Mesothelial cell of epicardium (in vitro differentiated cells): ENCODE measurements at regions not wholly inside any gene's neighbourhood (a gene's known extent, or its start where the extent isn't known, plus 50 kb on each side); places are given as distances from the start of the nearest gene placed in this dataset.
"Not testable (repeated sequence)": the region's sequence is repeated elsewhere in the genome, so short reads cannot be mapped to it uniquely, and the experiment has no call there.

Experiments used
- DNase-seq, 2 experiments: peaks; one replicate each; pipeline ENCODE4 v3.0.0; 2021; ENCODE audit warnings: low spot score in 2 of 2; ENCODE audit not compliant: unreplicated experiment in 2 of 2
- H3K27ac Mint-ChIP-seq: 2 replicates; pipeline ENCODE4 v1.8.0; 2021; ENCODE audit warnings: mixed read lengths
- H3K27me3 Mint-ChIP-seq: 2 replicates; pipeline ENCODE4 v1.8.0; 2021; ENCODE audit warnings: low read depth, mixed read lengths
- H3K36me3 Mint-ChIP-seq: 2 replicates; pipeline ENCODE4 v1.8.0; 2021; ENCODE audit warnings: mixed read lengths
- H3K4me1 Mint-ChIP-seq: 2 replicates; pipeline ENCODE4 v1.8.0; 2021; ENCODE audit warnings: mixed read lengths
- H3K4me3 Mint-ChIP-seq: 2 replicates; pipeline ENCODE4 v1.8.0; 2021; ENCODE audit warnings: mild to moderate bottlenecking, moderate library complexity, mixed read lengths
- H3K9me3 Mint-ChIP-seq: 2 replicates; pipeline ENCODE4 v1.8.0; 2021; ENCODE audit warnings: mixed read lengths
- TF ChIP-seq, protein P1 (sequence below): fragments of 200-600 bp; sonication (generic); IDR thresholded peaks from one replicate; pipeline ENCODE4 v1.5.0; 2021; ENCODE audit warnings: antibody characterized with exemption; ENCODE audit not compliant: unreplicated experiment

DNA sequence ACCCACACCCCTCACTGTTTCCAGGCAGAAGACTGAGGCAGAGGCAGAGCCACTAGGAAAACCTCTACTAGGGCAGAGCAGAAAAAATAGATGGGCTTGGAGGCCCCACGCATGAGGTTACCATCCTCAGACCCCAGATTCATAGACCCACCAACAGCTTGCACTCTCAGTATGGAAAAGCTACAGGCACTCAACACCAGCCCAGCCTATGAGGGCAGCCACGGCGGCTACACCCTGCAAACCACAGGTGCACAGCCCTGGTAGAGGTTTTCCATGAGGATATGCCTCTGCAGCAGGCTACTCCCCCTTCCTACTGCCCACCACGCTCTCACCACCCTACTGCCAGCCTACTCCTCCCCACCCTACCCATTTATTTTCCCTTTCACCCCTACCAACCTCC lies 235.1 kb downstream of the CWH43 start:
- Mint-ChIP-seq H3K27me3 (no peaks in the 10 kb centered on the region), H3K4me1 (no peaks in the 10 kb centered on the region), H3K9me3 (peaks cover 71% of the 10 kb centered on the region), H3K36me3 (peaks cover 10% of the 10 kb centered on the region), H3K4me3 (no peak overlapping the region), H3K27ac (no peak overlapping the region)
- TF ChIP-seq, protein P1, sequence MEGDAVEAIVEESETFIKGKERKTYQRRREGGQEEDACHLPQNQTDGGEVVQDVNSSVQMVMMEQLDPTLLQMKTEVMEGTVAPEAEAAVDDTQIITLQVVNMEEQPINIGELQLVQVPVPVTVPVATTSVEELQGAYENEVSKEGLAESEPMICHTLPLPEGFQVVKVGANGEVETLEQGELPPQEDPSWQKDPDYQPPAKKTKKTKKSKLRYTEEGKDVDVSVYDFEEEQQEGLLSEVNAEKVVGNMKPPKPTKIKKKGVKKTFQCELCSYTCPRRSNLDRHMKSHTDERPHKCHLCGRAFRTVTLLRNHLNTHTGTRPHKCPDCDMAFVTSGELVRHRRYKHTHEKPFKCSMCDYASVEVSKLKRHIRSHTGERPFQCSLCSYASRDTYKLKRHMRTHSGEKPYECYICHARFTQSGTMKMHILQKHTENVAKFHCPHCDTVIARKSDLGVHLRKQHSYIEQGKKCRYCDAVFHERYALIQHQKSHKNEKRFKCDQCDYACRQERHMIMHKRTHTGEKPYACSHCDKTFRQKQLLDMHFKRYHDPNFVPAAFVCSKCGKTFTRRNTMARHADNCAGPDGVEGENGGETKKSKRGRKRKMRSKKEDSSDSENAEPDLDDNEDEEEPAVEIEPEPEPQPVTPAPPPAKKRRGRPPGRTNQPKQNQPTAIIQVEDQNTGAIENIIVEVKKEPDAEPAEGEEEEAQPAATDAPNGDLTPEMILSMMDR = no peak
- DNase-seq = no peak

DNA sequence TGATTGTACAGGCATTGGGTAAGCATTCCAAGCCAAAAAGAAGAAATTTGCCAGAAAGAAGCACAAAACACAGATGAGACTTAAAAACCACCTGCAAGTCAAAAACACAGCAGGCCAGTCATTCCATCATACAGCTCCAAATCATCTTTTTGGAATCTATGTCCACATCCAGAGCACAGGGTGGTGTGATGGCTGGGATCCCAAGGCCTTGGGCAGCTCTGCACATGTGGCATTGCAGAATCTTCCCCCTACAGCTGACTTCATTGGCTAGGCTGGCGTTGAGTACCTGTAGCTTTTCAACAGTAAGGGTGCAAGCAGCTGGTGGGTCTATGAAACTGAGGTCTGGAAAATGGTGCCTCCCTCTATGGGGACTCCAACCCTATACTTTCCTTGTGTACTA lies 236.7 kb downstream of the CWH43 start:
- not testable (repeated sequence) for DNase-seq, H3K36me3 Mint-ChIP-seq, H3K4me1 Mint-ChIP-seq, H3K4me3 Mint-ChIP-seq, H3K27me3 Mint-ChIP-seq, H3K27ac Mint-ChIP-seq
- H3K9me3 Mint-ChIP-seq = peaks cover 59% of the 10 kb centered on the region

DNA sequence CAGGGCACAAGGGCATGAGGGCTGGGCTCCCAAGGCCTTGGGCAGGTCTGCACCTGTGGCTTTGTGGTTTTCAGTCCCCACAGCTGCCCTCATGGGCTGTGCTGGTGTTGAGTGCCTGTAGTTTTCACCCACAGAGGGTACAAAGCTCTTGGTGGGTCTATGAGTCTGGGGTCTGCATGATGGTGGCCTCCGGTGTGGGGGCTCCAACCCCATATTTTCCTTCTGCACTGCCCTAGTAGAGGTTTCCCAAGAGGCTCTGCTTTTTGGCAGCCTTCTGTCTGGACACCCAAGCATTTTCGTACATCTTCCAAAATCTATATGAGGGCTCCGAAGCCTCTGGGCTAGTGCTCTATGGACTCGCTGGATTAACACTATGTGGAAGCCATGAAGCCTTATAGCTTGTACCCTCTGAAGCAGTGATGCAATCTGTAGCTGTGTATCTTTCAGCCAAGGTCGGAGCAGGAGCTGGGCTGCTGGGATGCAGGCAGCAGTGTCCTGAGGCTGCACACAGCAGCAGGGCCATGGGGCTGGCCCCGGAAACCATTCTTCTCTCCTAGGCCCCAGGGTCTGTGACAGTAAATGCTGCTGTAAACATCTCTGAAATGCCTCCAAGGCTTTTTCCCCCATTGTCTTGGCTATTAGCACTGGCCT lies 240.3 kb downstream of the CWH43 start:
- not testable (repeated sequence) for H3K27ac Mint-ChIP-seq, H3K27me3 Mint-ChIP-seq, DNase-seq, H3K4me3 Mint-ChIP-seq, H3K36me3 Mint-ChIP-seq, H3K4me1 Mint-ChIP-seq
- peaks cover 34% of the 10 kb centered on the region for H3K9me3 Mint-ChIP-seq

DNA sequence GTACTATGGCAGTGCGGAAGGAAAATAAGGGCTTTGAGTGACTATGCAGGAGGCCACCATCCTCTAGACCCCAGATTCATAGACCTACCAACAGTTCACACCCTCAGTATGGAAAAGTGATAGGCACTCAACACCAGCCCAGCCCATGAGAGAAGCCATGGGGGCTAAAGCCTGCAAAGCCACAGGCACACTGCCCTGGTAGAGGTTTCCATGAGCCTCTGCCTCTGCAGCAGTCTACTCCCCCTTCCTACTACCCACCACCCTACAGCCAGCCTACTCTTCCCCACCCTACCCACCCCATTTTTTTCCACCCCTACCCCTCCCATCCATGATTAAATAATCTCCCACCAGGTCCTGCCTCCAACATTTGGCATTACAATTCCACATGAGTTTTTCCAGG lies 241.9 kb downstream of the CWH43 start:
- not testable (repeated sequence) for DNase-seq, H3K4me1 Mint-ChIP-seq, H3K27ac Mint-ChIP-seq, H3K36me3 Mint-ChIP-seq, H3K4me3 Mint-ChIP-seq, H3K27me3 Mint-ChIP-seq
- H3K9me3 Mint-ChIP-seq = peaks cover 20% of the 10 kb centered on the region

DNA sequence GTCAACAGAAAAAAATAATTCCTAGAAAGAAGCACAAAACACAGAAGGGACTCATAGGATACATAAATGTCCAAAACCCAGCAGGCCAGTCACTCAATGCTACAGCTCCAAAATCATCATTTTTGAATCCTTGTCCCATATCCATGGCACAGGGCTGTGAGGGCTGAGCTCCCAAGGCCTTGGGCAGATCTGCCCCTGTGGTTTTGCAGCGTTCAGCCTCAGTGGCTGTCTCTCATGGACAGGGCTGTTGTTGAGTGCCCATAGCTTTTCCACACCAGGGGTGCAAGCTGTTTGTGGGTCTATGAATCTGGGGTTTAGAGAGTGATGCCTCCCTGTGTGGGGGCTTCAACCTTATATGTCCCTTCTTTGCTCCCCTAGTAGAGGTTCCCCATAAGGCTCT lies 243.2 kb downstream of the CWH43 start:
- not testable (repeated sequence) for H3K36me3 Mint-ChIP-seq, DNase-seq, H3K27me3 Mint-ChIP-seq, H3K4me3 Mint-ChIP-seq, H3K27ac Mint-ChIP-seq, H3K4me1 Mint-ChIP-seq
- H3K9me3 Mint-ChIP-seq = peaks cover 12% of the 10 kb centered on the region

DNA sequence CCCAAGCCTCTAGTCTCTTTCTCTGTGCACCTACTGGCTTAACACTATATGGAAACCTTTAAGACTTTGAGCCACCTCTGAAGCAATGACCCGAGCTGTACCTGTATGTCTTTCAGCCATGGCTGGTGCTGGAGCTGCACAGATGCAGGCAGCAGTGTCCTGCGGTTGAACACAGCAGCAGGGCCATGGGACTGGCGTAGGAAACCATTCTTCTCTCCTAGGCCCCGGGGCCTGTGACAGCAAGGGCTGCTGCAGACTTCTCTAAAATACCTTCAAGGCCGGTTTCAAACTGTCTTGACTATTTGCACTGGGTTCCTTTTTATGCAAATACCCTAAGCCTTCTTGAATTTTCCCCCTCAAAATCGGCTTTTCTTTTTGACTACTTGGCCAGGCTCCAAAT lies 243.6 kb downstream of the CWH43 start:
- H3K9me3 Mint-ChIP-seq = peaks cover 12% of the 10 kb centered on the region
- not testable (repeated sequence) for H3K27me3 Mint-ChIP-seq, H3K4me3 Mint-ChIP-seq, H3K27ac Mint-ChIP-seq, DNase-seq, H3K4me1 Mint-ChIP-seq, H3K36me3 Mint-ChIP-seq

DNA sequence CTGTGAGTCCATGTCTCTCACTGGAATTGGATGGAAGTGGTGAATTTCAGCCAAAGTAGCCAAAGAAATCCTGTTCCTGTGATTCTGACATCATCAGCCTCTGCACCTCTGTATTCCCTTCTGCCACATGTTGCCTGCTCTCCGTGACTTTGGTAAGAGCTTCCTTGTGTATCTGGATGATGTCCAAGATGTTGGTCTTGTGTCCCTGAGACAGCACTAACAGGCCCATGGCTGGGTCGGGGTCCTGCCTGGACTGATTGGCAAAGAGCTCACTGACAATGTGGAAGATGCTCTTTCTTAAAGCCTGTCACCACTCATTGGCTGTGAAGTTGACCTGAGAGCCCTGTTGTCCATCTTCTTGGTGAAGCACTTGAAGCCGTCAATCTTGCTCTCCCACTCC lies 247.3 kb downstream of the CWH43 start:
- not testable (repeated sequence) for H3K4me3 Mint-ChIP-seq, H3K4me1 Mint-ChIP-seq, DNase-seq, H3K27me3 Mint-ChIP-seq, H3K27ac Mint-ChIP-seq, H3K36me3 Mint-ChIP-seq
- H3K9me3 Mint-ChIP-seq = peaks cover 12% of the 10 kb centered on the region

DNA sequence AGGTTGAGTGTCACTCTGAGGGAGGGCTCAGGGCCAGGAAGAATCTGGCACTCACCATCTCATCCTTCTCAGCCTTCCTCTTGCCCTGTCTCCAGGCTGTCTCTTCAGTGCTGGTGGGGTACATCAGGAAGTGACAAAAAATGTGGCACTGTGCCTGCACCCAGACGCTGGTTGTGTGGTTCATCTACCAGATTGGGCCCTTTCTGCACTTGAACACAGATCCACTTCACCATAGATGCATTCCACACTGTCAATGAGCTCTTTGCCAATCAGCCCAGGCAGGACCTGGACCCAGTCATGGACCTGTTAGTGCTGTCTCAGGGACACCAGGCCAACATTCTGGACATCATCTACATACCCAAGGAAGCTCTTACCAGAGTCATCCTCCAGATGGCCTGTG lies 247.7 kb downstream of the CWH43 start:
- H3K27ac Mint-ChIP-seq, H3K36me3 Mint-ChIP-seq, H3K4me1 Mint-ChIP-seq, H3K27me3 Mint-ChIP-seq, DNase-seq, H3K4me3 Mint-ChIP-seq: not testable (repeated sequence)
- H3K9me3 Mint-ChIP-seq = peaks cover 12% of the 10 kb centered on the region

DNA sequence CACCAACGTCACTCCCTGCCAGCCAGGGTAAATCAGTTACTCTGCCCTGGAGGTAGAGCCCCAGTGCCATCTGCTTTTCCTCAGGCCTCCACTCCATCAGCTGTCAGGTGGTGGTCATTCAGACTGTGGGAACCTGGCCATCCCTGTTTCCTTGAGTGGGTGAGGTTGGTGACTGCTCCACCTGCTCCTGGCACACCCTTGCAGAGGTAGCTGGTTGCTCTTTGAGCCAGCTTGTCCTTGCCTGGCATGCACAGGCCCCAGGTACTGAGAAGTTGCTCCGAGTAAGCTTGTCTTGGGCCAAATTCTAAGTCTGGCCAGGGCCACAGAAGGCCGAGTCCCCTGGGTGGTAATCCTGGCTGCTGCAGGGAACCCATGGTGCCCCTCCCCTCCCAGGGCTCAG lies 248.3 kb downstream of the CWH43 start:
- H3K27ac Mint-ChIP-seq, H3K36me3 Mint-ChIP-seq, H3K27me3 Mint-ChIP-seq, H3K4me1 Mint-ChIP-seq, DNase-seq, H3K4me3 Mint-ChIP-seq: not testable (repeated sequence)
- H3K9me3 Mint-ChIP-seq = peaks cover 12% of the 10 kb centered on the region

DNA sequence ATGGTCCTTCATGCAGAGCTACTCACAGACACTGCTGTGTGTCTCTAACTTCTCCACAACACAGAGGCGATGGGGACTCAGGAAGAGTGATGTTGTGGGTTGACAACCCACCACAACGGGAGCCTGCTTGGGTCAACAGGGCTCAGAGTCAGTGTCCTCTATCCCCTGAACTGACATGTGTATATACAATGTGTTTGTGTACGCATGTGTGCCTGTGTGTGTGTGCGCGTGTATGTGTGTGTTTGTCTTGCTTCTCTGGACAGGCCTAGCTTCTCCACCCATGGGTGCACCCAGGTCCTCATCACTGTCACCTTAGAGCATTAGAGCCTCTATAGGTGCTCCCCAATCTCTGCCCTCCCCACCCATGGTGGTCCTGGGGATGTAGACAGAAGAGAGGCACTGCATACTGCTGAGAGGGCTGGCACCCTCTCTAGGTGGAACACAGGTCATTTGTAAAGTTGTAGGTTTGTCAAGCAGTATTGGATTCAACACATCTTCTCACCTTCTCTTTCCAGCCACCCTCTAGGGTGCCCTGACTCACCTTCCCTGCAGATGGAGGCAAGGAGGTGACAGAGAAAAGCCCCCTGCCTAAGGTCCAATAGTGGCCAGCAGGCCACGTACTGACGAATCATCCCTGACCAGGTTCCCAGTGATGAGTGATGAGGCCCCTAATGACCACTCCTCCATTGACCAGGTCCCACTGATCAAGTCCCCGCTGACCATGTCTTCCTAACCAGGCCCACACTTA lies 249.5 kb downstream of the CWH43 start:
- H3K4me1 Mint-ChIP-seq, H3K27ac Mint-ChIP-seq, H3K27me3 Mint-ChIP-seq, H3K4me3 Mint-ChIP-seq, DNase-seq, H3K36me3 Mint-ChIP-seq: not testable (repeated sequence)
- H3K9me3 Mint-ChIP-seq = peaks cover 19% of the 10 kb centered on the region

DNA sequence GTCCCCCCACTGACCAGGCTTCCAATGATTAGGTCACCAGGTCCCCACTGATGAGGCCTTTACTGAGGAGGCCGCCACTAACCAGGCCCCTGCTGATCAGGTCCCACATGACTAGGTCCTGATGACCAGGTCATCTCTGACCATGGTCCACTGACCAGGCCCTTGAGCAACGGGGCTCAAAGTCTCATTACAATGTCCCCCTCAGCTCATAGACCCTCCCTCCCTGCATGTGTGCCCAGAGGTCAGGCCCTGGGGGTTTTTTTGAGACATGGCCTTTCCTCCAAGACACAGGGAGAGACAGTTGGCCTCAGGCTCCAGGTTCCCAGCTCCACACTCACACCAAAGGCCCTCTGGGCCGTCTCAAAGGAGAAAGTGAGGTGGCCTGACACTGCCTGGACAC lies 250.4 kb downstream of the CWH43 start:
- H3K9me3 Mint-ChIP-seq = peaks cover 22% of the 10 kb centered on the region
- not testable (repeated sequence) for H3K27ac Mint-ChIP-seq, H3K27me3 Mint-ChIP-seq, H3K4me3 Mint-ChIP-seq, H3K4me1 Mint-ChIP-seq, H3K36me3 Mint-ChIP-seq, DNase-seq

DNA sequence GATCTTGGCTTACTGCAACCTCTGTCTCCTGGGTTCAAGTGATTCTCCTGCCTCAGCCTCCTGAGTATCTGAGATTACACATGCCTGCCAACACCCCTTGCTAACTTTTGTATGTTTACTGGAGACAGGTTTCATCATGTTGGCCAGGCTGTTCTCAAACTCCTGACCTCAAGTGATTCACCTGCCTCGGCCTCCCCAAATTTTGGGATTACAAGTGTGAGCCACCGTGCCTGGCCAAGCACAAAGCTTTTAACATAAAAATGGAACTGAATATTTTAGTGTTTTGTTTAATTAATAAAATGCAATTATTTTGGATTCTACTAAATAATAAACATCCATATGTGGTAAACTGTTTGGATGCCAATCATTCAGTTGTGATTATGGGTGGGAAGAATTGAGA lies 255.2 kb downstream of the CWH43 start:
- H3K27ac Mint-ChIP-seq, H3K36me3 Mint-ChIP-seq, H3K27me3 Mint-ChIP-seq, H3K4me3 Mint-ChIP-seq, H3K4me1 Mint-ChIP-seq, DNase-seq: not testable (repeated sequence)
- peaks cover 36% of the 10 kb centered on the region for H3K9me3 Mint-ChIP-seq

DNA sequence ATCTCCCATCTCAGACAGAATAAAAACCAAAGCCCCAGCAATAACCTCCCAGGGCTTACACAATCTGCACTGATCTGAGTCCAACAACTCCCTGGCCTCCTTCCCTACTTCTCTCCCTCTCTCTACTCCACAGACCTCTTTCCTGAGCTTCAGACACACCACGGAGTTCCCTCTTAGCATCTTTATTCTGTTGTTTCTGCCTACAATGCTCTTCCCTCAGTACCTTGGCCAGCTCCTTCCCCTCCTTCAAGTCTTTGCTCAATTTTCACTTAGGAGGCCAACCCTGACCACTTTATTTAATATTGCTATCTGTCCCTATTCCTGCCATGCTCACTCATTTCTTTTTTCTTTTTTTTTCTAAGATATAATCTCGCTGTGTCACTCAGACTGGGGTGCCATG lies 276.7 kb downstream of the CWH43 start:
- not testable (repeated sequence) for DNase-seq, H3K36me3 Mint-ChIP-seq, H3K4me1 Mint-ChIP-seq, H3K27me3 Mint-ChIP-seq, H3K9me3 Mint-ChIP-seq, H3K4me3 Mint-ChIP-seq, H3K27ac Mint-ChIP-seq
